GM21723 (cell line): ENCODE measurements at regions not wholly inside any gene's neighbourhood (a gene's known extent, or its start where the extent isn't known, plus 50 kb on each side); places are given as distances from the start of the nearest gene placed in this dataset.
"Not testable (repeated sequence)": the region's sequence is repeated elsewhere in the genome, so short reads cannot be mapped to it uniquely, and the experiment has no call there.

ENCODE experiments used
- ATAC-seq: cut with Tn5 transposase; IDR thresholded peaks from one replicate; pipeline ENCODE4 v1.9.1; 2021; ENCODE audit warnings: mild to moderate bottlenecking, moderate library complexity; ENCODE audit not compliant: unreplicated experiment

DNA sequence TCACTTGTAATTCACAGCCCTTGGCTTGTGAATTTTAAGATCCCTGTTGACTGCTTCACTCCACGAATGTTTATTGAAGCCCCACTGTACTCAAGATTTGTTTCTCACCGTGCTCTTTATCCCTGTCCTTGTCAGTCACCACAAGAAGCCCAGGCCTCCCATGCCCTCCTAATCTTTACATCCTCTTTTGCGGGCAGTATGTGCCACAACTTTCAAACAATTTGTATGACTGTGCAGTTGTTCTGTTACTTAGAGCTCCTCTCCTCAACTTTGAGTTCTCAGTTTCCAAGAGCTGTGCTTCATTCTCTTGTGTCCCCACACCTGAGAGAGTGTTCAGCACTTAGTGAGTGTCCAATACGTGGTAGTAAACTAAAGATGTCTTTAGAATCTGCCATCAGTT, 467.7 kb downstream of the NKX6-1 start:
- peak; percentile 36 for ATAC-seq

DNA sequence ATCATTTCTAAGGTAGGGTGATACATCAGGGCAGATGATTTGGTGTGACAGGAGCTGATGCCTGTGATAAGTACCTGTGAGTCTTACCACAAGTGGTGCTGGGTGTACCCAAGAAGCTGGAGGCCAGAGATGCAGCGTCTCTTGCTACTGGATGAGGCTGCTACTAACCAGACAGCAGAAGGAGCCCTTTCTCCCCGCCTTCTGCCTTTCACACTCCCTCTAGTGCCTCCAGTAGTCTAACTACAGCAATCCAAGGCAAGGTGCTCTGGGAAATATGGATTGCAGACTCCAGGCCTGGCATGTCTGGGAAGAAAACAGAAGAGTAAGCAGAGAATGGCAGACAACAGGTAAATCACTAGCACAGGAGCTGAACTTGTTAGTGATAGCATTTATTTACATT, 470.8 kb downstream of the NKX6-1 start:
- no peak for ATAC-seq

DNA sequence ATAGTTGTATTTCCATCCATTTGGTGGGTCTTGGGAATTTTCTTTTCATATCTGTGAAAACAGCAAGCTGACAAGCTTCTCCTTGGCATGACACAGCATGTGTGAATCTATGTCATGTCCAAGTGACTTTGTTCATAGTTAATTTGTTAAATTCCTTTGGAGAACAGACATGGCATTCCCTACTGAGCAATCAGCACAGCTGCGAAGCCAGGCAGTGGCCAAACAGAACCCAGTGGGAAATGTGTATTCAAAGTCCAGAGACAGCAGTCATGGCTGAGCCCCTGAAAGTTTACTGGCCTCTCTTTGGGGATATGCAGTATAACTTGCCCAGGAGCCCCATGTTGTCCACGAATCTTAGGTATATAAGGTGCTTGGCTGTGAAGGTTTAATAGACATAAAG, 474.7 kb downstream of the NKX6-1 start:
- ATAC-seq: no peak

DNA sequence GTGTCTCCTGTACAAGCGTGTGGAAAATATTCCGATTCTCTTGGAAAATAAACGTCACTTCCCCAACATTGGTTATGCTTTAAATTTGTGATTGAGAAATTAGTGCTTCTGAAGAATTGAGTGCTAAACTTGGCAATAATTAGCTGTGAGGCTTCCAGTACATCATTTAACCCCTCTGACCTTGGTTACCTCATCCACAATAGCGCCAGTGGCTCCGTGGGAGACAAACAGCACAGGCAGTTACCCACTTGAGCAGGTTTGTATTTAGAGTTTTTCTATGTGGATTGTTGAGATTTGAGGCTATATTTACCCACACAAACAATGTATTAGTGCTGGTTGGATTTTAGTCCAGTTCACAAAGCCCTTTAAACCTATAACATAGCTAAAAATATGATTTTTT, 476.5 kb downstream of the NKX6-1 start:
- ATAC-seq: no peak

DNA sequence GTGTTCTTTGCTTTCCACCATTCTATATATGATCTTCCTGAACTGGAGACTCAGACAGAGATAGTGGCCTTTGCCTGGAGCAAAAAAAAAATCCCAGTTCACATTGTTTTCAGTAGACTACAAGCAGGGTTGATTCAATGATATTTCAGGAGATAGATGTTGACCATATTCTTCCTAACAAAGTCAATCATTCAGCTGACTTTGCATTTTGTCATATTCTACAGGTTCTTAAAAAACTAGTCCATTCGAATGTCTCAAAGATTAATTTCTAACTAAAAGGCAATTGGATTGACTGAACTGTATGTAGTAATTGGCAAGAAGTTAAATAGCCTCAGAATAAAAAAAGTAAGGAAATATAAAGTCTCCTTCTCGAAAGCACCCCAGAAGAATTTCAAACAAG, 479.5 kb downstream of the NKX6-1 start:
- ATAC-seq: no peak

DNA sequence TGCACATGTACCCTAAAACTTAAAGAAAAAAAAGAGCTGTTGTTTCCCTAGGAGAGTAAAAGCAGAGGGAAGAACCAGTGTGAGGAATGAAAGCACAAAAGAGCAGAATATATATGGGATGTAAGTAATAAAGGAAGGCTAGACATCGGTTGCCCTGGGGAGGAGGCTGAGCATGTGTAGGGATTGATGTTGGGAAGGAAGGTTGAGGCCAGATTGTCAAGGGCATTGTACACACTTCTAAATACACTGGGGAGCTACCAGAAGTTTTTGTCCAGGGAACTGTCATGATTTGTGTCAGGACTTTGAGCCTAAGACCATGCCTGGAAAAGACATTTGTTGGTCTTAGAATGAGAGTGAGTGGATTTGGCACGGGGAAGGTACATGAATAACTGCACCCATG, 467.1 kb downstream of the GPAT3 start:
- ATAC-seq: no peak

DNA sequence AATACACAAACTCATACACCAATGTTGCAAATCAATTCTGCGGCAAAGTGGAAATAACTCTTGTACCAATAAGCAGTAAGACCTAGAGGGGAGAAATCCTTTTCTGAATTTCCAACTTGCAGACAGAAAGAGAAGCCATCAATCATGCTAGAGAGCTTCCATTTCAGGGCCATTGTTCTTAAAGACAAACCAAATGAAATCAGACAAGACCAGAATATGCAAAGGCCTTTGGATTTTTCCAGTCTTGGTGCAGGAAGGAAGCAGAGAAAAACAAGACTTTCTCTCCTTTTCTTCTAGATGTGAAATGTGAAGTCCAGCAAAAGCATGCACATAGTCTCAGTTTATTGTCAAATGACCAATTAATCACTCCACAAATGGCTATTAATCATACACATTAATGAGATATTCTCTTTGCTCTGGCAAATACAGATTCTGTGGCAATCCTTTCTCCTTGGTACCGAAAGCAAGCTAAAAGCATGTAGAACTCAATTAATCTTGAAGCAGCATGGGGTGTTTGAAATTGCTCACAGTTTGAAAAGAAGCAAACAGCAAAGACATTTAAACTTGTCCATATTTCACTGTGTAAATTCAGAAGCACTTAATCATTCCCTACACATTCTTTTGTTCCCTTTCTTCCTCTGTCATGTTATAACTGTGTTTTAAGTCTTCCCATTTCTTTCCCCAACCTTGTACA, 466.1 kb downstream of the GPAT3 start:
- ATAC-seq: no peak

DNA sequence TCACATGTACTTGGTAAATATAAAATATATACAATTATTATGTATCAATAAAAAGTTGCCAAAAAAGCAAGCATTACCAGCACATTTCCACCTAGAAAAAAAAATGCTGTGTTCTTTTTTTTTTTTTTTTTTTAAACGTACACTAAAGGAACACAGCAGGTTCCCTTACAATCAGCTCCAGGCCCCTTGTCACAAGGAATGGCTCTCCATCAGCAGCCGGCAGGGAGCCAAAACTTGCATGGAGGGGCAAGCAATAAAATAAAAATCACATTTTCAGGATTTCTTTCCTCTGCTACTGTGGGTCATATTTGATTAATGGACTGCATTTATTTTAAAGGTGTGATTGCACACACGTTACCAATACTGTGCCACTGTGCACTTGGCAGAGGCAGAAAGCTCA, 460.3 kb downstream of the GPAT3 start:
- ATAC-seq: no peak

DNA sequence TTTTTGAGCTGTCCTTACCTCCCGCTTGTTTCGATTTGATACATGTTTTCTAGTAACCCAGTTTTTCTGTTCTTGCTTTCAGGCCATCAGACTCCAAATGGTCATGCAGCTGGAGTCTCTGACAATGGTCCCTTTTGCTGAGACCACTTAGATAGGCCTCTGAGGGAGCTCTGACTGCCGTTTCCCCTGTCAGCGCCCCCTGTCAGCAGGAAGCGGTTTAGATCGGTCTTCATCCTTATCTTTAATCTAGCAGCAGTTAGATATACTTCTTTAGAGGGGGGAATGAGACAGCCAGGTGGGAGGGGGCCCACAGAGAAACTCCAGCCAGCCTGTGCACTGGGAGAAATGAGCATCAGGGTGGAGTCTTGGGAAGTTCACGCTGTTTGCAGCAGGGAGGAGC, 457.9 kb downstream of the GPAT3 start:
- no peak for ATAC-seq

DNA sequence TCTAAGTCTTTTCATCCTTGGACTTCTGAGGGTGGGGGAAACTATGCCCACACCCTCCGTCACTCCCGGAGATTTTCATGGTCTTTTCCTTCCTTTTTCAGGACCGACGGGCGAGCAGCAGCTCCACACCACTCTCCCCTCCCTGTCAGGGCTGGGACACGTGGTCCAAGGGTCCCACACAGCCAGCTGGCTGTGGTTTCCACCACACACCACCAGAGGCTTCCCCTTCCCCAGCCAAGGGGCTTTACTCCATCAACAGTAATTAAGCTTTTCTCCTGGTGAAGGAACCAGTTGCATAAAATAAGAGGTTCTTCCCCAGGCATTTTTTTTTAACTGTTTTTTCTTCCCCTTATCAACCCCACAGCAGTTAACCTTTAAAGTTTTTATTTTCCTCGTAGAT, 453.9 kb downstream of the GPAT3 start:
- ATAC-seq: no peak

DNA sequence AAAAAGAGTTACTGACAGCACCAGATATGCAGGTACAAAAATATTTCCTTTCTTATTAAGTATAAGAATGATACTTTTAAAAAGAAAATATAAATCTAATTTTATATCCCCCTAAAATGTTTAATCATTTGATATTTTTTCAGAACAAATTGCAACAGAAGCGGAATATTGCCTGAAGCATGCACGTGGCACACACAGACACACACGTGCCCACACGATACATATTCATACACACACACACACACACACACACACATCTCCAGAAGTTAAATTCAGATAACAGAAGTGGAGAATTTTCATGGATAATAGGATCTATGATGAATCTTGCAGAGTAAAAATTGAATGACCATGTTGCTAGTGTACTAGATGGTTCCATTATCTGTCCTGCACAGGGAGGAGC, 445.2 kb downstream of the GPAT3 start:
- no peak for ATAC-seq

DNA sequence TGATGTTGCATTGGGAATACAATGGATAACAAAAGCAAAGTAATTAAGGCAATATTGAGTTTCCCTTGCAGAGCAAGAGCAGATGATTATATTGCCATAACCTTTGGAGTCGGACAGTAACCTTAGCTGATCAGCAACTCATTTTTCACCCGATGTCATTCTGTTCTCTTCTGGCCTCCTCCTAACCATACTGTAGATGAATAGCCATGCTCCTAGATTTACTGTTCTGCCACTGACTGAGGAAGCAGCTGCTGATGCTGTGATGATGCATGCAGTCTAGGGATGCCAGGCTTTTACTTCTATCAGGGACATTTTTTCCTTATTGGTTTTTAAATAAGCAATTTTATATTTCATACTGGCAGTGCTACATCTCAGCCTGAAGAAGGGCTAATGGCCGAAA, 443.9 kb downstream of the GPAT3 start:
- ATAC-seq: no peak

DNA sequence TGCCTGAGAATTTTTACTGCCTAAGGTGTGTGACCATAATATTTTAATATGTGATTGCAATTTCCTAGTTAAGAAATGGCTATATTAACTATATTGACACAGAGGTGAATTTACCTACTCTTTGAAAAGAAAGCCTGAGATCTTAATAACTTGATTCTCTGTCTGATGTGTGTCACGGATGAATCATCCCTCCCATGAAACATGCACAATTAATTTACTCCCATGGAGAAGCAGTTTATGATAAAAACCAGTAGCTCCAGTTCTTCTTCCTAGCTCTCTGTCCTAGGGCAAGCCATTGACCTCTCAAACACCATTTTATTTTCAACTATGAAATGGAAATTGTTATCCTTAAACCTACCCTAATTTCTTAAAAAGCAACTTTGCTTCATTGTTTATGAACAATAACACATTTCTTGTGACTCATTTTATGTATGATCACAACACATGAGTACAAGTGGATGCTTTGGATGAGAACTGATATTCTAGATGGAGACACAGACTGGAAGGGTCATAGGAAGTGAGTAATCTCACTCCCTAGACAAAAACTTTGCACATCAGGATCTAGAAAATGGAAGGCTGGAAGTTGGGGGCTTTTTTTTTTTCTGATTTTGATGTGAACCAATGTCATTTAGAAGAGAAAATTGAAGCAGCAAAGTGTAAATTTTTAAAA, 438.3 kb downstream of the GPAT3 start:
- no peak for ATAC-seq

DNA sequence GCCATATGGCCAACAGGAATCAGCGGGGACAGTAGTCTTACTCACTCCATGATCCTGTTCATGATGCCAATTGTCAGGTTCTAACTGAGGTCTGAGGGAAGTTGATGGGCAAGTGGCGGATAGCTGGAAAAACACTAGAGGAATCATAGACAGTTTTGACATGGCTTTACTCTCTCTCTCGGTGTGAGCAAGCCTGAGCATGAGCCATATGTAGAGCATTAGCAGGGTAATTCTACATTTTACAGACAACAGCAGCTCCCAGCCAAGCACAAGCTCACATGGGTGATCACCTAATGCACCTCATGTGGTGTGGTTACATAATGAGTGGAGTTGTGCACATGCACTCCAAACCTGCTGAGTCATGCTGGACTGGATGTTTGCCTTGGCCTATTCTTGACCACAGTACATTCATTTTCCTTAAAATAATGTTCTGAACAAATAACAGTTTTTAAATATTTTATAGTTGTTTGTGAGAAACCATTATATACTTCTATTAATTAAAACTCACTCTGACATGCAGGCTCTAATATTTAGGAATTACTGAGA, 429.2 kb downstream of the GPAT3 start:
- no peak for ATAC-seq

DNA sequence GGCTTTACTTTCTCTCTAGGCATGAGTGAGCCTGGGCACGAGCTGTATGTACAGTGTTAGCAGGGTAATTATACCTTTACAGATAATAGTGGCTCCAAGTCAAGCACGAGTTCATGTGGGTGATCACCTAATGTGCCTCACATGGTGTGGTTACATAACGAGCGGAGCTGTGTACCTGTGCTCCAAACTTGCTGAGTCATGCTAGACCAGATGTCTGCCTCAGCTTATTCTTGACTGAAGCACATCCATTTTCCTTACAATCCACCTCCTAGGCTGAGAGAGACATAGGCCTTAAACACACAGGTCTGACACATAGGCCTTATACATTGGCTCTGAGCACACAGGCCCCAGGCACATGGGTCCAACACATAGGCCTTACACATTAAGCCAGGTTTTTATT, 426.6 kb downstream of the GPAT3 start:
- no peak for ATAC-seq

DNA sequence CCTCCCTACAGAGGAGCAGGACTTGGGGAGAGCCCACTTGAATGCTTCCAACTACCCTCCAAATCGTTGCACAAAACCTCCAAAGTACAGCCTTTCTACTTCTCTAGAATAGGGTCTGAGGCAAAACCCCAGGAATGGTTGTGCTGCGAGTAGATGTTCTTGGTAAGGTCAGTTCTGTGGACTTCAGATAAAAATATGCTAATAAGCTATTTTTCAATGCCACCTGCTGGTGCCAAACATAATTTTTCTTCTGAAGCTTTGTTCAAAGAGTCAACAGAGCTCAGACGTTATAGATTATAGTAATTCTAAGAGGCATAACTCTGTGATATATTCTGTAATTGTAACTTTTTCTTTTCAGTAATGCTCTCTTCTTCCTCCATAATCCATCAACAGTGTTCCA, 425.7 kb downstream of the GPAT3 start:
- ATAC-seq: no peak

DNA sequence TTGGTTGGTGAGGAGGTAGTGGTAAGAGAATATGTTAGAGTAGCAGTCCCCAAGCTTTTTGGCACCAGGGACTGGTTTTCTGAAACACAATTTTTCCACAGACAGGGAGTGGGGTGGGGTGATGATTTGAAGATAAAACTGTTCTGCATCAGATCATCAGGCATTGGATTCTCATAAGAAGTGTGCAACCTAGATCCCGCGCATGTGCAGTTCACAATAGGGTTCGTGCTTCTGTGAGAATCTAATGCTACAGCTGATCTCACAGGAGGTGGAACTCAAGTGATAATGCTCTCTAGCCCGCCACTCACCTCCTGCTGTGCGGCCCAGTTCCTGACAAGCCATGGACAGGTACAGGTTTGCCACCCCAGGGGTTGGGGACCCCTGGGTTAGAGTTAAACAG, 423.3 kb downstream of the GPAT3 start:
- ATAC-seq: no peak

DNA sequence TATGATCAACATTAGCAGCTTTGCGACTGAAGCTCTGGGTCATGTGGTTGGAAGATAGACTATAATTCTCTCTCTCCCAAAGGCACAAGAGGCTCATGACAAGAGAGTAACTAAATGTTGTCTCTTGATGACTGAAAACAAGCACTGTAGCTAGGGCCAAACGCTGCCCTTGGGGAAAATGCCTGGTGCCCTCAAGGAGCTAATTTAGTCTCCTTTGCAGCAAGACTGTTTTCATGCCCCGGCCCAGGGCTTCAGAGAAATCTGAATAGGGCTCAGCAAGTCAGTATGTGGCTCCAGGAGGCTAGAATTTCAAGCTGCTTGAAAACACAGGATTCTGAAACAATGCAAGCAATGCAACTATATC, 411.9 kb downstream of the GPAT3 start:
- ATAC-seq: no peak

DNA sequence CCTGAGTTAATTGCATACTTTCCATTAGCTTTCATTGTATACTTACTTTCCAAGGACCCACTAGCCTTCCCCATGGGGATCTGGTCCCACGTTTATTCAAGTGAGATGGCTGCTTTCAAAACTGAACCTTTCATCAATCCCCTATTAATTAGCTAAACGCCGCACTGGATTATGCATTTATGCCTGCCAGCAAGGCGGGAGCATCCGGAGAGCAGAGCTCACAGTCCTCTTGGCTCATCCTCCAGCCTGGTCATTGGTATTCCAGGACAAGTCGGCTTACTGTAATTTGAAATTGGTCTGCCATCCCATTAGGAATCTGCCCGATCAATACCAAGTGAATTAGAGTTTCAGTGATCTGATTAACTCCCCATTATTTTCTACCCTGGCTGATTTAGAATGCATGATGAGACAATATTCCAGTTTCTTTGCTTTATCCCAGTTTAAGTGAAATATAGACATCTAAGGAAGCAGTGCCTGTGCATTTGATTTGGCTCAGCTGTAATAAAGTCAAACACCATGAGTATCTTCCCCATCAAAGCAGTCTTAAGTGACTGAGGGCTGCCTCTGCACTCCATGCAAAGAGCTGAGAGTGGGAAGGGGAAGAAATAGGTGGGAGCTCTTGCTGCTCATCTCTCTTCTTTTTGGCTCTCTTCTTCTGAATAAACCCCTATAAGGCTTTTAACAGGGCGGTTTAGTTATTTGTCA, 411.4 kb downstream of the GPAT3 start:
- no peak for ATAC-seq

DNA sequence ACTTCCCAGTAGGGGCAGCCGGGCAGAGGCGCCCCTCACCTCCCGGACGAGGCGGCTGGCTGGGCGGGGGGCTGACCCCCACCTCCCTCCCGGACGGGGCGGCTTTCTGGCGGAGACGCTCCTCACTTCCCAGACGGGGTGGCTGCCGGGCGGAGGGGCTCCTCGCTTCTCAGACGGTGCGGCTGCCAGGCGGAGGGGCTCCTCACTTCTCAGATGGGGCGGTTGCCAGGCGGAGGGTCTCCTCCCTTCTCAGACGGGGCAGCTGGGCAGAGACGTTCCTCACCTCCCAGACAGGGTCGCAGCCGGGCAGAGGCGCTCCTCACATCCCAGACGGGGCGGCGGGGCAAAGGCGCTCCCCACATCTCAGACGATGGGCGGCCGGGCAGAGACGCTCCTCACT, 407.8 kb downstream of the GPAT3 start:
- not testable (repeated sequence) for ATAC-seq

DNA sequence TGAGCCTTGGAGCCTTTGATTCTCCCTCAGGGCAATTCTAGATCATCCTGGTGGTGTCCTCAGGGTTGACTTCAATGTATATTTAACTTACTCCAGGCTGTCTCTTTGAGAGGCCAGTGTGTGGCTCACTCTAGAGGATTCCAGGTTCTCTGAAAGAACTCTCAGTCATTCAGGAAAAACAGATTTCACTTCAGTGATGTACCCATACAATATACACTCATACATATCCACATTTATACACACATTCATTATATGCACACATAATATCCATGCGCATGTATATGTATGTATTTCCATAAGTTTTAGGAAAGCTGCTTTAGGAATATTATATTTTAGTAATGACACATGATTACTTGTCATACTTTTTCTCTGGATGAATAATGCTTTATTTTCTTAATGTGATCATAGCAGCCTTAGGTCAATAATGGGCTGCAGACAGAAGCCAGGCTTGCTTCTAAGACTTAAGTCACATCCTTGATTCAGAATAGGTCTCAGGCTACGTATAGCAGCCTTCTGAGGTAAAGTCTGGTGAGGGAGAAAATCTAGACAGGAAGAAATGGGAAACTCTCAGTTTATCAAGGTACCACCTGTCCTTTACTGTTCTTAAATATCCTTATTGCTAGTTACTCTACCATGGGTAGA, 397.0 kb downstream of the GPAT3 start:
- ATAC-seq: no peak
